HG03045 (cell line): ENCODE measurements at regions not wholly inside any gene's neighbourhood (a gene's known extent, or its start where the extent isn't known, plus 50 kb on each side); places are given as distances from the start of the nearest gene placed in this dataset.
"Not testable (repeated sequence)": the region's sequence is repeated elsewhere in the genome, so short reads cannot be mapped to it uniquely, and the experiment has no call there.

Experiments used
- ATAC-seq: cut with Tn5 transposase; IDR thresholded peaks from one replicate; pipeline ENCODE4 v1.9.1; 2021; ENCODE audit warnings: mild to moderate bottlenecking, moderate library complexity; ENCODE audit not compliant: unreplicated experiment

GRCh38 chr16:79379095-79379494, 221.4 kb downstream of the MAF start:
- no peak for ATAC-seq

DNA sequence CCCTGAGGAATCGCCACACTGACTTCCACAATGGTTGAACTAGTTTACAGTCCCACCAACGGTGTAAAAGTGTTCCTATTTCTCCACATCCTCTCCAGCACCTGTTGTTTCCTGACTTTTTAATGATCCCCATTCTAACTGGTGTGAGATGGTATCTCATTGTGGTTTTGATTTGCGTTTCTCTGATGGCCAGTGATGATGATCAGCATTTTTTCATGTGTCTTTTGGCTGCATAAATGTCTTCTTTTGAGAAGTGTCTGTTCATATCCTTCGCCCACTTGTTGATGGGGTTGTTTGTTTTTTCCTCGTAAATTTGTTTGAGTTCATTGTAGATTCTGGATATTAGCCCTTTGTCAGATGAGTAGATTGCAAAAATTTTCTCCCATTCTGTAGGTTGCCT, 223.5 kb downstream of the MAF start:
- not testable (repeated sequence) for ATAC-seq

DNA sequence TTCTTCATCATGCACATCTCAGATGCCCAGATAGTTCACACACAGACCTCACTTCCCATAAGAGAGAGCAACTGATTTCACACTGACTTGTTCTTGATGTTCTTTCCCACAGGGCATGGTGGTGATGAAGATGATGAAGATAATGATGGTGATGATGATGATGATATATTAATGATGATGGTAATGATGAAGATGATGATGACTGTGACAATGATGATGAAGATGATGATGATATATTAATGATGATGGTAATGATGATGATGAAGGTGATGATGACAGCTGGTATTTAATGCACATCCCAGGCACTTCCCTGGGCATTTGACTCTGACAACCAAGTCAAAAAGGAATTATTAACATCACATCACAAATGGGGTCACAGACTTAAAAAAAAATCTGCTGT, 225.2 kb downstream of the MAF start:
- ATAC-seq: no peak

DNA sequence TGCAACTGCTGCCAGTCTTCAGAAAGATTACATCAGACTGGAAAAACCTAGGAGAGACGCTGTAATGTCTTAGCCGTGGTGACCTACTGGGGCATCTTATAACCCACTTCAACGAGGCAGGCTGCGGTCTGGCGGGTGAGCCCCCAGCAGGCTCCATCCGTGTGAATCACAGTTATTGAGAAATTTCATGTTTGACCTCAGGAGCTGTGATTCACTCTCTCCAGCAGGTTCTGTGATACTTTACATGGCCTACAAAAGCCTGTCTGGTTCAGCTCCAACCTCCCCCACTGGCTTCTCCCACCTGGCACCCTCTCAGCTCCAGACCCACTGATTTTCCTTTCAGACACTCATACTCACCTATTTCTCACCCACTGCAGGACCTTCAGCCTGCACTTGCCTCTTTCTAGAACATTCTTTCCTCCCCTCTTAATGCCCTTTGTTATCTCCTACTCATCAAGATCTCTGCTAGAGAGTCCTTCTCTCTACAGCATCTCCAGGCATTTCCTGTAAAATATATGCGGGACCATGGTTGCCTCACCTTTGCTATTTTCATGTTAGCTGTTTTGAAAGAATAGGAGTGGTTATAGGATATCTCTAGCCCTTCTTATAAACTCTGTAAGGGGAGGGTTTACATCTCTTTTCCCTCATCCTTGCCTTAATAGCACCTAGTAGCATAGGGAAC, 227.9 kb downstream of the MAF start:
- no peak for ATAC-seq

- no peak for ATAC-seq
Observed at GRCh38 chr16:79370736-79371135, 229.8 kb downstream of the MAF start.

- ATAC-seq: no peak
Observed at GRCh38 chr16:79369796-79370195, 230.7 kb downstream of the MAF start.

GRCh38 chr16:79367822-79368221, 232.7 kb downstream of the MAF start:
- no peak for ATAC-seq

DNA sequence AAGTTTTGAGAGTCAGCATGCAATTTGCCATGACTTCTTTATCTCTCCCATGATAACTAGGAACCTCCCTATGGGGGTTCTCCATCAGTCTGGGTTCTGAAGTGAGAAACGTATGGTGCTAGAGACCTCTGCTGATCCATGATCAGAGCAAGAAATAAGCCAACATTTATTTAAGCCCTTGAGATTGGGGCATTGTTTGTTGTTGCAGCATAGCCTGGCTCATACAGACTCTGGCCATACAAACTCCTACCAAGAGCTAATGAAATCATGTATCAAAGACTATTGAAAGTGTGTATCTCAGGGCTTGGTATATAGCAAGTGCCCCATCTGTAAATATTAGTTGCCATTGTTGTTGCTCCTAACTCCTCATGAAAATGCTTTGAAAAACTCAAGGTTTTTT, 233.9 kb downstream of the MAF start:
- no peak for ATAC-seq

DNA sequence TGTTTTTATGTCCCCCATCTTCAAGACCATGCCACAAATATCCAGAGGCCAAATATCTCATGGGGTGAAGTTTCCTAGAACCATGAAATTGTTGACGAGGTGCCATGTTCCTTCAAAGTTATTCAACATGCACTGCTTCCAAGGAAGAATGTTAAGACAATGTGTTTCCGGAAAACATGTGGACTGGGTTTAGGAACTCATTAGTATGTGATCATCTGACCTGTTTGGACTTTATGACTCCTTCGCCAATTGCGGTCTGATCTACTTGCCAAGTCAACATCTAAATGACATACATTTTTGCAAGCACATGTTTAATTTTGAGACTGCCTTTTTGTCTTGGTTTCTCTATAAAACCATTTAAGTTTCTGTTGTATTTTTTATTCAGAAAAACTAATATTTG, 234.8 kb downstream of the MAF start:
- ATAC-seq: no peak

GRCh38 chr16:79363484-79363883, 237.1 kb downstream of the MAF start:
- no peak for ATAC-seq

DNA sequence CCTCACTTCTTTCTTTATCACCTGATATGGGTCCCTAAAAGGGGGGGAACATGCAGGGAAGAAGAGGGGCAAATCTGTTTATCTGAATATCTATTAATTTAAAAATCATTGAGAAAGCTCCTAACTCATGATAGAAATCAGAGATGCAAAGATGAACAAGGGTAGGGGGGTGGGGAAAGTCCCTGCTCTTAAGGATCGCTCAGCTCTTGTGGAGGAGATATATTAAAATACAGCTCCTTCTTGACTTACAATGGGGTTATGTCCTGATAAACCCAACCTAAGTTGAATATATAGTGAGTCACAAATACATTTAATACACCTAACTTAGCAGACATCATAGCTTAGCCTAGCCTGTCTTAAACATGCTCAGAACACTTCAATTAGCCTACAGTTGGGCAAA, 237.5 kb downstream of the MAF start:
- no peak for ATAC-seq

GRCh38 chr16:79362300-79362970, 238.1 kb downstream of the MAF start:
- ATAC-seq: no peak

- no peak for ATAC-seq
Observed at GRCh38 chr16:79361132-79361751, 239.3 kb downstream of the MAF start.

DNA sequence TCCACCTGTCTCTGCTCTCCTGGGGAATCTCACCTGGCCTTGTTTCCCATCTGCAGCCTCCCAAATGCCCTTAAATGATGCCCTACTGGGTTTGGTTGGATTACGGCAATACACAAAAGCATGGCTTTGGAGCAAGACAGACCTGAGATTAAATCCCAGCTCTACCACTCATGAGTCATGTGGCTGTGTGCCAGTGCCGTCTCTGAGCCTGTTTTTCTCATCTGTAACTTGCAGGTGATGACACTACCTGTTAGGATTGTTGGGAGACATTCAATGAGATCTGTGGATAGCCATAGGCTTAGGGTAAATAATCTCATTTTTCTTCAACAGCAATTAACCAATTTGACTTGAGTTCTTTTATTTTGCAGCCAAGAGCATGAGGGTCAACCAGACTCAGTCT, 240.3 kb downstream of the MAF start:
- no peak for ATAC-seq

DNA sequence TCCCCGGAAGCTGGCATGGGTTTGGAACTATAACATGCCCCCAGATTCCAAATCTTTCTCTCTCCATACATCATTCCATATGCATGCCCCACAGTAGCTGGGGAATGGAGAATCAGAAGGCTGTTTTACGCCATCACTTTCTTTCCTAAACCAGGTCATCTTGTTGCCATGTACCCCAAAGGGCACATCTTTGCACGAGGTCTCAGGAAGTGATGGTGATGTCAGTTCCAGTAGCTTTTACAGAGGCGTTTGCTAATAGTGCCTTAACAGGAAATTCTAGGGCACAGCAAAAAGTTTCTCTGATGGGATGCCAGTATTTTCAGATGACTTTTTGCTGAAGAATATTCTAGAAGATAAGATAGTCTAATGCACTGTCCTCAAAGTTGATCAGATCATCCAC, 241.5 kb downstream of the MAF start:
- ATAC-seq: no peak

GRCh38 chr16:79358188-79358587, 242.3 kb downstream of the MAF start:
- no peak for ATAC-seq

- ATAC-seq: no peak
Observed at GRCh38 chr16:79355600-79356358, 244.8 kb downstream of the MAF start.

DNA sequence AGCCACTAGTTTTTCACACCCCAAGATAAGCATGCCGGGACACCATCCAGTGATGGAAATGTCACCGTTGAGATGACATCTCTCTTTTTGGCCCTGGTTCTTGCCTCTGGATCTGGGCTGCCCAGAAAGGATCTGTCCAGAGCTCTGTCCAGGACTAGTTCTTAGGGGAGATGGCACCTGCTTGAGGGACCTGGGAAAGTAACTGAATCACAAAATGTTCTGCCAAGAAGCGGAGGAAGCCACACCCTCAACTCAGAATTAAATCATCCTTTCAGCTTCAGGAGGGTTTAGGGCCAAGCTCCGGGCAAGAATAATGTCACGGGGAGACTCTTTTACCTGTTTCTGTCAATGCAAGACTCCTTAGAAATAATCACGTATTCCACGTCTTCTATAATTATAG, 248.6 kb downstream of the MAF start:
- no peak for ATAC-seq

DNA sequence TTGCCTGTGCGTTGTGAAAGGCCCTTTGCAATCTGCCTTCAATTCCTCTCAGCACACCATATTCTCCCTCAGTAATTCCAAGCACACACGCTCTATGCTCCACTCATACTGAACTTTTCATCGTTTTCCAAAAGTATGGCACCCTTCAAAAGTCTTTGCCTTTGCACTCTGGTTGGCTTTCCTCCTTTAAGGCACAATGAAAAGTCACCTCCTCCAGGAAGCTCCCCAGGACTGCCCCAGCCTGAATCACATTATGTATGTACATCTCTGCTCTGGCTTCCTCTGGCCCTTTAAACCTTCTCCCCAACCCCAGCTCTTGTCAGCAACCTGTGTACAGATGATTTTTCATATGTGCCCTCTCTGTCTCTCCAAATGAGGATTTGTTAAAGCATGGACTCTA, 250.7 kb downstream of the MAF start:
- no peak for ATAC-seq

- ATAC-seq: no peak
Observed at GRCh38 chr16:79348521-79349306, 251.8 kb downstream of the MAF start.

DNA sequence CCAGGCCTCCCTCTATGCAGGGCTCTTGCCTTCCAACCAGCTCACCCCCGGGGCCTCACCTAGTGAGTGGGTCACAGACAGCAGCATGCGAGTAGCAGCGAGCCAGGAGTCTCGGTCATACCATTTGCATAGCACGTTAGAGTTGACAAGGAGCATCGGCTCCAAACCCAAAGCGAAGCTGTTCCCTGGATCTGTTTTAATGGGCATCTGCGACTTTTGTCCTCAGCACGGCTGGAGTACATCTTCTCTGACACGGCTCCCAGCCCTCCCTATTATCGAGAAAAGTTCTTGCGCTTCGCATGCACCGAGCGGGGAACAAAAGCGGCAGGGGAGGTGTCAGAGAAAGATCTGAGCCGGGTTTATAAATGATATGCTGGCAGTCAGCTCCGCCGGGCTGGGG, 253.3 kb downstream of the MAF start:
- ATAC-seq: no peak
